Mesenchymal stem cell (in vitro differentiated cells and primary cell): ENCODE measurements at regions not wholly inside any gene's neighbourhood (a gene's known extent, or its start where the extent isn't known, plus 50 kb on each side); places are given as distances from the start of the nearest gene placed in this dataset.

Experiments
- DNase-seq: peaks from one replicate; pipeline ENCODE4 v3.0.0-alpha.2; 2013
- H2AFZ ChIP-seq: one replicate; pipeline ENCODE4 v1.6.1; 2013; ENCODE audit warnings: low read depth, mild to moderate bottlenecking, control low read depth, inconsistent platforms, low read length, moderate library complexity
- H2AK5ac ChIP-seq: 2 replicates; pipeline ENCODE4 v1.6.1; 2013; ENCODE audit warnings: low read length, moderate library complexity, mild to moderate bottlenecking, inconsistent platforms; ENCODE audit not compliant: severe bottlenecking
- H2BK120ac ChIP-seq: one replicate; pipeline ENCODE4 v1.6.1; 2013; ENCODE audit warnings: low read depth, mild to moderate bottlenecking, inconsistent platforms, low read length, moderate library complexity
- H2BK12ac ChIP-seq, 2 experiments: one replicate each; pipeline ENCODE4 v1.6.1; 2013; ENCODE audit warnings: inconsistent platforms in 2 of 2, low read length in 2 of 2, mild to moderate bottlenecking in 2 of 2, moderate library complexity in 2 of 2, control low read depth in 1 of 2
- H2BK15ac ChIP-seq: one replicate; pipeline ENCODE4 v1.6.1; 2013; ENCODE audit warnings: mild to moderate bottlenecking, low read depth, inconsistent platforms; ENCODE audit not compliant: poor library complexity, severe bottlenecking
- H2BK5ac ChIP-seq: 2 replicates; pipeline ENCODE4 v1.6.1; 2013; ENCODE audit warnings: low read depth, mild to moderate bottlenecking, low read length, control low read depth, inconsistent platforms; ENCODE audit not compliant: poor library complexity, severe bottlenecking
- H3K14ac ChIP-seq, 2 experiments: one replicate each; pipeline ENCODE4 v1.6.1; 2013; ENCODE audit warnings: inconsistent platforms in 2 of 2, low read length in 2 of 2, control low read depth in 1 of 2, mild to moderate bottlenecking in 1 of 2, moderate library complexity in 1 of 2
- H3K18ac ChIP-seq, 2 experiments: one replicate each; pipeline ENCODE4 v1.6.1; 2013; ENCODE audit warnings: inconsistent platforms in 2 of 2, low read length in 2 of 2, control low read depth in 1 of 2, low read depth in 1 of 2, mild to moderate bottlenecking in 1 of 2
- H3K23ac ChIP-seq, 2 experiments: one replicate each; pipeline ENCODE4 v1.6.1; 2013; ENCODE audit warnings: inconsistent platforms in 2 of 2, low read length in 2 of 2, mild to moderate bottlenecking in 2 of 2, moderate library complexity in 2 of 2, control low read depth in 1 of 2
- H3K27ac ChIP-seq: 2 replicates; pipeline ENCODE4 v1.5.1; 2013; ENCODE audit warnings: mild to moderate bottlenecking, moderate library complexity, low read length, control low read depth, inconsistent platforms; ENCODE audit not compliant: poor library complexity, severe bottlenecking
- H3K27me3 ChIP-seq, 2 experiments: 2 replicates each; pipeline versions ENCODE4 v1.6.1 to v1.7.0; 2013; ENCODE audit warnings: low read length in 2 of 2, mild to moderate bottlenecking in 2 of 2, moderate library complexity in 2 of 2, control low read depth in 1 of 2, inconsistent platforms in 1 of 2; ENCODE audit not compliant: control insufficient read depth in 1 of 2, insufficient read depth in 1 of 2
- H3K36me3 ChIP-seq, 2 experiments: 2 replicates each; pipeline versions ENCODE4 v1.6.1 to v1.7.0; 2013; ENCODE audit warnings: low read length in 2 of 2, control low read depth in 1 of 2, inconsistent platforms in 1 of 2, low read depth in 1 of 2, mild to moderate bottlenecking in 1 of 2; ENCODE audit not compliant: insufficient read depth in 2 of 2, control insufficient read depth in 1 of 2
- H3K4ac ChIP-seq, 2 experiments: one replicate each; pipeline ENCODE4 v1.6.1; 2013; ENCODE audit warnings: inconsistent platforms in 2 of 2, low read length in 2 of 2, mild to moderate bottlenecking in 2 of 2, moderate library complexity in 2 of 2, control low read depth in 1 of 2, low read depth in 1 of 2
- H3K4me1 ChIP-seq: 2 replicates; pipeline ENCODE4 v1.6.1; 2013; ENCODE audit warnings: low read depth, low read length, control low read depth; ENCODE audit not compliant: control insufficient read depth, insufficient read depth
- H3K4me2 ChIP-seq: 2 replicates; pipeline ENCODE4 v1.6.1; 2013; ENCODE audit warnings: low read length, mild to moderate bottlenecking, inconsistent platforms; ENCODE audit not compliant: poor library complexity, severe bottlenecking
- H3K4me3 ChIP-seq, 2 experiments: 2 replicates each; pipeline versions ENCODE4 v1.5.1 to v1.7.0; 2013; ENCODE audit warnings: low read length in 2 of 2, mild to moderate bottlenecking in 2 of 2, control low read depth in 1 of 2, low read depth in 1 of 2; ENCODE audit not compliant: insufficient read depth in 1 of 2
- H3K79me1 ChIP-seq: replicated peaks from 2 replicates; pipeline ENCODE4 v1.6.1; 2013; ENCODE audit warnings: mild to moderate bottlenecking, control low read depth, low read length, inconsistent platforms; ENCODE audit not compliant: poor library complexity, severe bottlenecking
- H3K9ac ChIP-seq: 2 replicates; pipeline ENCODE4 v1.7.0; 2013; ENCODE audit warnings: mild to moderate bottlenecking, low read length, moderate library complexity
- H3K9me3 ChIP-seq: 2 replicates; pipeline ENCODE4 v1.7.0; 2013; ENCODE audit warnings: mild to moderate bottlenecking, low read length; ENCODE audit not compliant: control insufficient read depth
- H4K8ac ChIP-seq: one replicate; pipeline ENCODE4 v1.6.1; 2013; ENCODE audit warnings: inconsistent platforms, mild to moderate bottlenecking, low read length, moderate library complexity
- H4K91ac ChIP-seq: one replicate; pipeline ENCODE4 v1.6.1; 2013; ENCODE audit warnings: mild to moderate bottlenecking, low read length, inconsistent platforms
- WGBS: methylation state at CpG from one replicate; pipeline ENCODE4 v1.1.7; 2013; ENCODE audit warnings: mixed read lengths; 5-methylcytosine and 5-hydroxymethylcytosine counted together

DNA sequence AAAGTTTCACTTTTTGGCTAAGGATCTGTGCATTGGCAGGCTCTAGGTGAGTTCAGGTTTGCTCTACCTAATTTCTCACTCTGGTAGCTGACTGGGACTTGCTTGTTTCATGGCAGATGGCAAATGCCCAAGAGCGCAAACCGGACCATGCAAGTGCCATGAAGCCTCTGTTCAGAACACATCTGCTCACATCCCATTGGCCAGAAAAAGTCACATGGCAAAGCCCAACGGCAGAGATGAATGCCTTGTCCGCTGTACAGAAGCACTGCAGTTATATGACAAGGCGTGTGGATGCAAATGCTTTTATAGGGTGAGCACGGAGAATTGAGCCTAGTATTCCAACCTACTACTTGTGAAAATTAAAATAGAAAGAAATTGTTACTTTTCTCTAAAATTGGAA lies 202.2 kb upstream of the HMGA2 start:
- Histone ChIP-seq H2BK5ac (no peak overlapping the region), H3K36me3 (no peaks in the 10 kb centered on the region), H3K23ac (no peak overlapping the region), H3K79me1 (no peaks in the 10 kb centered on the region), H2AFZ (no peak overlapping the region), H3K27me3 (no peaks in the 10 kb centered on the region), H3K9ac (no peak overlapping the region), H2BK15ac (no peak overlapping the region), H3K4me3 (no peak overlapping the region), H3K4me1 (peaks cover 2% of the 10 kb centered on the region), H4K91ac (no peak overlapping the region), H2AK5ac (peak overlapping the region; percentile 26), H2BK120ac (no peak overlapping the region), H3K27ac (no peak overlapping the region), H3K14ac (no peak overlapping the region), H2BK12ac (peak overlapping the region in 1 of 2 experiments; percentile 70), H4K8ac (no peak overlapping the region), H3K9me3 (peaks cover 2% of the 10 kb centered on the region), H3K4me2 (no peak overlapping the region), H3K4ac (no peak overlapping the region), H3K18ac (peak overlapping the region in 1 of 2 experiments; percentile 37)
- 100% methylated on average over 2 of the region's 6 CpGs for WGBS
- DNase-seq, result no peak

GRCh38 chr12:65623507-65623906 lies 200.8 kb upstream of the HMGA2 start:
- Histone ChIP-seq H3K4me3 (no peak overlapping the region), H3K36me3 (no peaks in the 10 kb centered on the region), H2BK12ac (no peak overlapping the region), H3K23ac (no peak overlapping the region), H3K9me3 (peaks cover 6% of the 10 kb centered on the region), H3K14ac (no peak overlapping the region), H3K4me1 (peaks cover 2% of the 10 kb centered on the region), H4K8ac (no peak overlapping the region), H3K79me1 (no peaks in the 10 kb centered on the region), H3K9ac (no peak overlapping the region), H3K4me2 (no peak overlapping the region), H3K27ac (no peak overlapping the region), H3K4ac (no peak overlapping the region), H2BK120ac (no peak overlapping the region), H4K91ac (no peak overlapping the region), H2BK15ac (no peak overlapping the region), H2BK5ac (no peak overlapping the region), H3K18ac (no peak overlapping the region), H2AK5ac (no peak overlapping the region), H2AFZ (no peak overlapping the region), H3K27me3 (no peaks in the 10 kb centered on the region)
- 90% methylated on average over 1 of the region's 1 CpG for WGBS
- no peak for DNase-seq

DNA sequence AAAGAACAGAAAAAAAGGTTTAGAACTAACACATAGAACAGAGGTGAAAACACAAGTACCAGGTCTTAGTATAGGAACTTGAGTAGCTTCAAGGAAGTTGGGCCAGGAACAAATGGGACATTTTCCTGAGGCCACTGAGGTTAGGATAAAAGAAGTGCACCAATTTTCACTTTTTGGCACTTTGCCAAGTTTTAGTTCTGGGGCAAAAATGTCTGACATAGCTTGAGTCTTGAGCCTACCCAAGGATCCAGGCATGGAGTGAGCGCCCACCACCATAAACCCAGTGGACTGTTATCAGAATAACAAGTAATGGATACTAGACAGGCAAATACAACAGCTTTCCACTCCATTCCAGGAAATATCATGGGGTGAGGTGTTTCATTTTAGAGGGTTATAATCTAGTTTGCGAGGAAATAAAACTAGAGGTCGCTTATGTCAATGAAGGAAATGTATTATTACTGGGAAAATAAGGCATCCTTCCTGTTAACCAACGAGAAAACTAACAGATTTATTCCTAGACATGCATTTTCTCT lies 199.7 kb upstream of the HMGA2 start:
- Histone ChIP-seq H3K4me3 (no peak overlapping the region), H3K18ac (no peak overlapping the region), H4K91ac (no peak overlapping the region), H3K36me3 (no peaks in the 10 kb centered on the region), H3K27ac (no peak overlapping the region), H2BK12ac (no peak overlapping the region), H3K79me1 (no peaks in the 10 kb centered on the region), H3K4me1 (peaks cover 2% of the 10 kb centered on the region), H2BK5ac (no peak overlapping the region), H2BK120ac (no peak overlapping the region), H2AK5ac (no peak overlapping the region), H3K4ac (no peak overlapping the region), H3K4me2 (no peak overlapping the region), H3K23ac (no peak overlapping the region), H2AFZ (no peak overlapping the region), H4K8ac (no peak overlapping the region), H3K27me3 (no peaks in the 10 kb centered on the region), H3K9me3 (peaks cover 6% of the 10 kb centered on the region), H3K14ac (no peak overlapping the region), H2BK15ac (no peak overlapping the region), H3K9ac (no peak overlapping the region)
- 83% methylated on average over 3 of the region's 4 CpGs for WGBS
- DNase-seq, result no peak

DNA sequence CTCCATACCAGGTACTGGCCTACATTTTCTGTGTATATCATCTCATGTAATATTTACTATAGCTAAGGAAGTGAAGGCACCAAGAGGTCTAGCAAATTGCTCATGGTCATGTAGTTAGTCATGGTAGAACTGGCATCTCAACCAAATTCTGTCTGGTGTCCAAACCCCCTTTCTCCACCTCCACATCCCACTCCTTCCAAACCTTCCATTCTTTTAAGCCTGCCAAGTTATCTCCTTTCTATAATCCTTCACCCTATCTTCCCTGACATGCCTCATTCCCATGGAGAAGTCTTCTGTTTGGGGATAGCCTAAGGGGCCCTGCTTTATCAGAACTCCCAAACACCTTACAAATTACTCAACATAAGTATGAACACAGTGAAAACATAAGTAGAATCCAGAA lies 196.2 kb upstream of the HMGA2 start:
- no peak overlapping the region for H3K23ac ChIP-seq
- no peak overlapping the region for H3K9ac ChIP-seq

More for the DNA sequence above, 196.2 kb upstream of the HMGA2 start:
- Histone ChIP-seq H3K4ac (no peak overlapping the region), H3K79me1 (no peaks in the 10 kb centered on the region), H2AK5ac (no peak overlapping the region), H2BK12ac (no peak overlapping the region), H2AFZ (no peak overlapping the region), H3K36me3 (no peaks in the 10 kb centered on the region), H3K4me2 (no peak overlapping the region), H2BK5ac (no peak overlapping the region), H3K4me1 (peaks cover 4% of the 10 kb centered on the region), H4K91ac (no peak overlapping the region), H3K14ac (no peak overlapping the region), H4K8ac (no peak overlapping the region), H2BK120ac (no peak overlapping the region), H3K18ac (no peak overlapping the region), H3K9me3 (peaks cover 6% of the 10 kb centered on the region), H3K27me3 (no peaks in the 10 kb centered on the region), H2BK15ac (no peak overlapping the region), H3K4me3 (no peak overlapping the region), H3K27ac (no peak overlapping the region)
- no peak for DNase-seq
